ENCODE measurements at regions not wholly inside any gene's neighbourhood (a gene's known extent, or its start where the extent isn't known, plus 50 kb on each side); places are given as distances from the start of the nearest gene placed in this dataset.

- TF ChIP-seq ZNF274 (IDR thresholded peaks at IDR 0.05; ENCODE audit: low read depth, low read length) (no peak), SUZ12 (IDR thresholded peaks at IDR 0.05; ENCODE audit: extremely low read depth, insufficient read depth, insufficient read length) (no peak), YY1 (IDR thresholded peaks at IDR 0.05; ENCODE audit: insufficient read depth, insufficient read length) (no peak)
Observed at GRCh38 chr2:13546131-13546530, 829.4 kb downstream of the TRIB2 start.

Data from NT2/D1 (cell line).